UCSD-AML1 (cell line): ENCODE measurements at regions not wholly inside any gene's neighbourhood (a gene's known extent, or its start where the extent isn't known, plus 50 kb on each side); places are given as distances from the start of the nearest gene placed in this dataset.
"Not testable (repeated sequence)": the region's sequence is repeated elsewhere in the genome, so short reads cannot be mapped to it uniquely, and the experiment has no call there.

ENCODE experiments used
- DNase-seq: peaks from one replicate; lab custom pipeline; 2025; ENCODE audit not compliant: unreplicated experiment; lab: John Stamatoyannopoulos, UW

DNA sequence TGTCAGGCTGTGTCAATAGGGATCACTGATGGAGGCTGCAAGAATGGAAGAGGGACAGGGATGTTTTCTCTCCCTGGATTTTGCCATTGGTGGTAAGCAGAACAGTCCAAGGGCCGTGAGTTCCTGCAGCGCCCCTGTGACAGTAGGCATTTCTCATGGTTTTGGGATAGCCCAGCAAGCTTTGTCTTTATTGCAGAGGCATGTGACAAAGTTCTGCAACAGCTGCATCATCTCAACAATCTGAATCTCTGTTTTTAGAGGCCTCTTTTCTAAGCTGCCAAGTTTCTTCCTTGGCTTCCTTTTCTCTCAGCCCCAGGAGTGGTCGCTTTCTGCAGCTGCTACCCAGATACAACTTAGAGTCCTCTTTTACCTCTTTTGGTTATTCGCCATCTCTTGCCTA lies 95.7 kb upstream of the TSHZ3 start:
- DNase-seq = no peak

DNA sequence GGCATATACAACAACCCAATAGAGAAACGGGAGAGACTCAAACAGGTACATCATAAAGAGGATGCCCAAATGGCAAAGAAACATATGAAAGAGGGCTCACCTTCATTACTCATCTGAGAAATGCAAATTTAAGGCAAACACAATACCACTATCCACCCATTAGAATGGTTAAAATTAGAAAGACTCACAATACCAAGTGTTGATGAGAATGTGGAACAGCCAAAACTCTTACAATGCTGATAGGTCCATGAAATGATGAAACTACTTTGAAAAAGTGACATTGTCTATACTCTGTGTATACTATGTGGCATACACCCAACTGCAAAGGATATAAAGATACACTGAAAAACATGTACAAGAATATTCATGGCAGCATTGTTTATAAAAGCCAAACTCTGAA lies 96.2 kb upstream of the TSHZ3 start:
- DNase-seq = no peak

DNA sequence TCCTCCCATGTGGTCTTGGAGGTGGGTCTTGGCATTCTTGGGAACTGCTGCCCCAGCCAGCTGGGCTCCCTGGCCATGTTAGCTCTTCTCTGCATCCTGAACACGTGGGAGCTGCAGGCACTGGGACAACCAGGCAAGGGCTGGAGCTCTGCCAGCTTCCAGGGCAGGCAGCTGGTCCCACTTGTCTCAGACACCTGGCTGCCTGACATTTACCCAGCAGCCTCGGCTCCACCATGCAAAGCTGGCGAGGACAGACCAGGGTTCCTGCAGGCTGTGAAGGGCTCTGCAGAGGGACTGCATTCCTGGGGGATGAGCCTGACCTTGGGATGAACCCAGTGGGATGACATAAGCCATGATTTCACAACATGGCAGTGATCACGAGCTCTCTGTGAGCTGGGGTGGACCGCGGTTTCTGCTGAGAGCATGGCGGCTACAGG lies 99.0 kb upstream of the TSHZ3 start:
- DNase-seq = no peak

DNA sequence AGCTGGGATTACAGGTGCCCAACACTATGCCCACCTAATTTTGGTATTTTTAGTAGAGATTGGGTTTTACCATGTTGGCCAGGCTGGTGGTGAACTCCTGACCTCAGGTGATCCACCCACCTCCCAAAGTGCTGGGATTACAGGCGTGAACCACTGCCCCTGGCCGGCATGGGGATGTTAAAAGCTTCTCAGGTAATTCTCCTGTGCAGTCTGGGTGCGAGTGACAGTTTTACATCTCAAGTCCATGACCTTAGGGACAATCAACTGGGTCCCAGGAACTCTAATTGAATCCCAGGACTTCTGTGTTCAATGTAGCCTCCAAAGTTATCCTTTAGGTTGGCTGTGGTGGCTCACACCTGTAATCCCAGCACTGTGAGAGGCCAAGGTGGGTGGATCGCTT lies 100.1 kb upstream of the TSHZ3 start:
- no peak for DNase-seq

DNA sequence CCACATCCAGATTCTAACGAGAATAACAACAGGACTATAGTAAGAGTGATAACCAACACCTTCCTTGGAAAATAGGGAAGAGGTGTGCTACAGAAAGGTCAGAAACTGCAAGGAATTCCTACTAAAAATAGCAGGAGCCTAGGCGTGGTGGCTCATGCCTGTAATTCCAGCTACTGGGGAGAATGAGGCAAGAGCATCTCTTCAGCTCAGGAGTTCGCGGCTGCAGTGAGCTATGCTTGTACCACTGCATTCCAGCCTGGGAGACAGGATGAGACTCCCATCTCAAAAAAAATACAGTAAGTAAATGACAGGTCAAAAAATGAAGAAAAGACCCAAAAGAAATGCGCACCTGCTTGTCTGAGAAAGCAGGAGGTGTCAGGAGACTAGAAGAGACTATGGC lies 101.5 kb upstream of the TSHZ3 start:
- DNase-seq = no peak

DNA sequence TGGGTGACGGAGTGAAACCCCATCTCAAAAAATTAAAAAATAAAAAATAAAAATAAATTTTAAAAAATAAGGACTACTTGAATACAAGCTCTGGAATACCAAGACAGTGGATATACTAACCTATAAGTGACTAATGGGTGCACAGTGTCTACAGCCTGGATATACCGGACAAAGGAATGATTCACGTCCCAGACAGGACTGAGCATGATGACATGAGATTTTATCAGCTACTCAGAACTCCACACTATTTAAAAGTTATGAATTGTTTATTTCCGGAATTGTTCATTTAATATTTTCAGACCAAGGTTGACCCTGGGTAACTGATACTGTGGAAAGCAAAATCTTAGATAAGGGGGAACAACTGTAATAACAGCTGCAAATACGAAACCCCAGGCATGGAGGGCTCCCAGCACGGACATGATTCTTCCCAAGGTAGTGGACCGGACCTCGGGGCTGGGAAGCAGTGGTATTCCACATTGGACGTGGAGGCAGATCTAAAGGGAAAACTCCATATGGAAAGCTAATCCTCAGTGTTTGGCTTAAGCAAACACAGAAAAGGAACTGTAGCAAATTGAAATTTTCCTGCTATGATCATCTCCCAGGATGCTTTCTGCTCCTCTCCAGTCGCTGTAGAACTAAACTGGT lies 102.6 kb upstream of the TSHZ3 start:
- DNase-seq = no peak

DNA sequence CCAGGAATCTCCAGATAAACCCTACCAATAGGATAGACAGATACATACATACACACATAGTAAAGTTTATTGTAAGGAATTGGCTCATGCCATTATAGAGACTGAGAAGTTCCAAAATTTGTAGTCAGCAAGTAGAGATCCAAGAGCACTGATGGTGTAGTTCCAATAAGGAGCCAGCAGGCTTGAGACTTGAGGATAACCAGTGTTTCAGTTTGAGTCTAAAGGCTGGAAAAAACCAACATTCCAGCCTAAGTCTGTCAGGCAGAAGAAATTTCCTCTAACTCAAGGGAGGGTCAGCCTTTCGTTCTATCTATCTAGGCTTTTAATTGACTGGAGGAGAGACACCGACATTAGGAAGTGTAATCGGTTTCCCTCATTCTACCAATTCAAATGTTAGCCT lies 110.2 kb upstream of the TSHZ3 start:
- no peak for DNase-seq

DNA sequence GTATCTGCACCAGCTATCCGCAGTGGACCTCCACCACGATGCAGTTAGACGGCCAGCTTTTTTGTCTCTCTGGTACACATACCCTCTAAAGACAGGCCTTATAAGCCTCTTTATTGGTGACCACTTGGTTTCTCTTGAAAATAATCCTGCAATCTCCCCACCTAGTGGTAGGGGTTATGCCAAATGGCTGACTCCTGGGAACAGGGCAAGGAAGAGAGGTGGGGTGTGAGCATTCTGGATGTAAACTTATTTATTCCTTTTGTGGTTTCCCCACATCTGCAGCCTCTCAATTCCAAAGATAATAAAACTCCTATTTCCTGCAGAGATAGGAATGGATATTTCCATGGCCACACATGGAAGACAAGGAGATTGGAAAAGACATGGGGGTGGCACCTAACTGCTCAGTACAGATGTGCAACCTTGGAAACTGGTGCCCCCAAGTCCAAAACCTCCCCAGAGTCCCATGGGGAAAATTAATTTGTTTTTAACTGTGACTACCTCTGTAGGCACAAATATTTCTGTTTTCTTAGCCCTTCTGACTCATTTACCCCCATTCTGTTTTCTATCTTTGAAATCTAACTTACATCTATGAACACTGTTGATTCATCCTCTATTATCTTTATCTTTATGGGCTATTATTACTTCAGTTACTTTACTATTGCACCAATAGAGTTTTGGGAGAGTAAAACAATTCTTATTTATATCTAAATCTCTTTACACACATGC lies 112.7 kb upstream of the TSHZ3 start:
- no peak for DNase-seq

DNA sequence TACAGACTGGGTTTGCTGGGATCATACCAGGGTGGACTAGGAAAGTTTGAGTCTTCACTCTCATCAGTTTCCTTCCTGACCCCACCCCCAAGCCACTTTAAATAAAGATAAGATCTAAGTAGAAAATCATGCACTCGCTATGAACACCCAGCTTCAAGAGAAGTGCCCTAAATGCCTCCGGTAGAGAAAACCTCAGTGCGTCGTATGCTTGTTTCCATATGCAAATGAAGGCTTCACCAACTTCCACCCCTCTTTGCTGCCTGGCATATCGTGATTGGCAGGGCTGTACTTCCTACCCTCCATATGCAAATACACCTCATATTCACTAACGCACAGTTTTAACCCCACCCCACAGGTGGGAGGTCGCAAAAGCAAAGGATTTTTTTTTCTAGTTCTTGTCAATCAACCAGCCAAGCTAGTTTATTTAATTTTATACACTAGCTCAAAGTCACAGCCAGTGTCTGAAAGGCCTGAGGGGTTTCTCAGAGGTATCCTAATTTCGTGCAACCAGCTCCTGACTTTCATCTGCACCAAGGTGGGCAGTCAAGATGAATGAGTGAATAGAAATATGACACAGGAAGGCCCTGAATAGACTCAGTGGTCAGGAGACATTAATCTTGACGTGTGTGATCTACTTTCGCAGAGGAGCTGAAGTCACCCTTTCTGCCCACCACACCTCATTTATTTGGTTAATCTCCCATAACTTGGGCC lies 121.1 kb upstream of the TSHZ3 start:
- no peak for DNase-seq

DNA sequence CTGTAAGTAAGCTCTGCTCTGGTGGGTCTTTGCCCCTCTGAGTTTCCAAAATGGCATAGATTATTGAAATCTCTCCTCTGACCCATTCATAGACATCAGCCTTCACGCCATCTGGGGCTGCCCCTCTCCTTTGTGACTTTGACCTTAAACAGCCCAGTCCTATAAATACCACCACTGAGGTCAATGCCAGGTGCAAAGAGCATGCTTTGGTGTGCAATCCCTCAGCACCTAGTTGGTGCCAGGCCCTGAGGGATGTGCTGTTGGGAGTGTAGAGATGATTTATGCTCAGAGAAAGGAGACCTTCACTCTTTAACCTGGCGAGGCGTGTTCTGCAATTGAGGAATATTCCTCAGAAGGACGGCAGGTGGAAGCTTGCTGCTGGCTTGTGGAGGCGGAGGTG lies 121.7 kb upstream of the TSHZ3 start:
- DNase-seq = no peak

DNA sequence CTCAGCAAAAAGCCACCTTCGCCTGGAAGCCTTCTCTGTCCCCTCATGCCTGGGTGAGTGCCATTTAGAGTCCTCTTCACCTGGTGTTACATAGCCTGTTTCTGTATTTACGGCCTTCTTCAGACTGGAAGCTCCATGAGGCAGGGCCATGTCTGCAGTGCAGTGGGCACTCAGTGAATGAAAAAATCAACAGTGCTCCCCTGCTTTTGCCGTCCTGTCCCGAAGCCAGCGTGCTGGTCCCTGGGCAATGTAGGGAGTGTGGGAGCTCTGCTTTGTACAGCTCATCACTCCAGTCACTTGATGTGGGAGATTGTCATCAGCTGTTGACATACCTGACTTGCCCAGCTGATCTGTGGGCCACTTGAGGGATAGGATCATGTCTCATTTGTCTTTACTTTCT lies 129.0 kb upstream of the TSHZ3 start:
- no peak for DNase-seq

DNA sequence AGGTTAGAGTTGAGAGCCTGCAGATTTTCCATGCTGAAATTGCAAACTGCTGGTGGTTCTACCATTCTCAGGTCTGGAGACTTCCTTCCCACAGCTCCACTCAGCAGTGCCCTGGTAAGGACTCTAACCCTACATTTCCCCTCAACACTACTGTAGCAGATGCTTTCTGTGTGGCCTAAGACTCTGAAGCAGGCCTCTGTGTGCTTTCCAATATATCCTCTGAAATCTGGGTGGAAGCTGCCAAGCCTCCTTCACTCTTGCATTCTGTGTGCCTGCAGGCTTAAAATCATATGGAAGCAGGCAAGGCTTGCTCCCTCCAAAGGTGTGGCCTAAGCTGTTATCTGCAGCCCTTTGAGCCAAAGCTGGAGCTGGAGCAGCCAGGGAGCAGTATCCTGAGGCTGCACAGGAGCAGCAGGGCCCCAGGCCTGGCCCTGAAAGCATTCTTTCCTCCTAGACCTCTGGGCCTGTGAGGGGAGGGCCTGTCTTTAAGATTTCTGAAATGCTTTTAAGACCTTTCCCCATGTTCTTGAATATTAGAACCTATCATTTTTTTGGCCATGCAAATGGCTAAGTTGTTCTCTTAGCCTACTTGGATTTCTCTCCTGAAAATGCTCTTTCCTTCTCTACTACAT lies 134.1 kb upstream of the TSHZ3 start:
- no peak for DNase-seq

DNA sequence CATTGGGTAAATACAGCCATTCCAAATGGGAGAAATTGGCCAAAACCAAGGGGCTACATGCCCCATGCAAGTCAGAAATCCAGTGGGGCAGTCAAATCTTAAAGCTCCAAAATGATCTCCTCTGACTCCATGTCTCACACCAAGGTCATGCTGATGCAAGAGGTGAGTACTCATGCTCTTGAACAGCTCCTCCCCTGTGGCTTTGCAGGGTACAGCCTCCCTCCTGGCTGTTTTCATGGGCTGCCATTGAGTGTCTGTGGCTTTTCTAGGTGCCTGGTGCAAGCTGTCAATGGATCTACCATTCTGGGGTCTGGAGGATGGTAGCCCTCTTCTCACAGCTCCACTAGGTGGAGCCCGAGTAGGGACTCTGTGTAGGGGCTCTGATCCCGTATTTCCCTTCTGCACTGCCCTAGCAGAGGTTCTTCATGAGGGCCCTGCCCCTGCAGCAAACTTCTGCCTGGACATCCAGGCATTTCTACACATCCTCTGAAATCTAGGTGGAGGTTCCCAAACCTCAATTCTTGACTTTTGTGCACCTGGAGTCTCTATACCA lies 135.7 kb upstream of the TSHZ3 start:
- DNase-seq = not testable (repeated sequence)

DNA sequence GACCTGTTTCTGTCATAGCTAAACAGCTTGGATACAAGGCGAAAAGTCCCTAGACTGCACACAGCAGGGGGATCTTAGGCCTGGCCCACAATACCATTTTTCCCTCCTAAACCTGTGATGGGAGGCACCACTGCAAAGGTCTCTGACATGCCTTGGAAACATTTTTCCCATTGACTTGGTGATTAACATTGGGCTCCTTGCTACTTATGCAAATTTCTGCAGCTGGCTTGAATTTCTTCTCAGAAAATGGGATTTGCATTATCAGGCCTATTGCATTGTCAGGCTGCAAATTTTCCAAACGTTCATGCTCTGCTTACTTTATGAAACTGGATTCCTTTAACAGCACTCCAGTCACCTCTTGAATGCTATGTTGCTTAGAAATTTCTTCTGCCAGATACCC lies 136.2 kb upstream of the TSHZ3 start:
- no peak for DNase-seq

DNA sequence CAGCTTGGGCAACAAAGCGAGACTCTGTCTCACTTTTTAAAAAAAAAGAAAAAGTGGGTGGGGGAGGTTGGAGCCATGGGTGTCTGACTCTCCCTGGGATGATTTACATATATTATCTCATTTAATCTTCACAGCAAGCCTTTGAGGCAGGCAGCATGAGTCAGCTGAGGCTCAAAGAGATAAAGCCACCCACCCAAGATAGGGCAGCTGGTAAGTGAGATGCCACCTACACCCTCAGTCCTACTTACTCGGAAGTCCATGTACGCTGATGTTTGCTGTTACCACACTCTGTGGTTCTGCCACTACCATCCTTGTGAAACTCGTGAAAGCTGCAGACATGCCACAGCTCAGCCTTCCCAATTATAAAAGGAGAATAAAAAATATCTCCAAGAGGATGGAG lies 142.0 kb upstream of the TSHZ3 start:
- no peak for DNase-seq

DNA sequence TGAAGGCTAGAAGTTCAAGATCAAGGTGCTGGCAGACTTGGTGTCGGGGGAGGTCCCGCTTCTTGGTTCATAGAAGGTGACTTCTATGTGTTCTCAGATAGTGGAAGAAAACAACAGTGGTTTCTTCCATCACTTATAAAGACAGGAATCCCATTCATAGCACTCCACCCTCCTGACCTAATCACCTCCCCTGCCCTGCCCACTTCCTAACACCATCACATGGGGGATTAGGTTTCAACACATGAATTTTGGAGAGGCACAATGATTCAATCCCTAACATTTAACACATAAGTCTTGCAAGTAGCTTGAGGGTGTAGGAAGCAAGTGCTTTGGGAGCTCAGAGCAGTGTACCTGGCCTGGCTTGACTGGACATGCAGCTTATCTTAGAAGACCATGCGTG lies 142.8 kb upstream of the TSHZ3 start:
- no peak for DNase-seq

DNA sequence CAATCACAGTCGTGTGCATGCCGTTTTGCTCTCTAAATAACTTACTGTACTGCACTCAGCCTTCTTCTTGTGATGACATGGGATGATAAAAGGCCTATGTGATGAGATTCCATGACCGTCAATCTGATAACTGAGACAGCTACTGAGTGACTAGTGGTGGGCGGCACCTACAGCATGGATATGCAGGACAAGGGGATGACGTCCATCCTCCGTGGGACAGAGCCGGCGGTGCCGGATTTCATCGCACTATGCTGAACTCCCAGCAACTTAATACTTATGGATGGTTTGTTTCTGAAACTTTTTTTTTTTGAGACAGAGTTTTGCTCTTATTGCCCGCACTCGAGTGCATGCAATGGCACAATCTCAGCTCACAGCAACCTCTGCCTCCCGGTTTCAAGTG lies 146.8 kb upstream of the TSHZ3 start:
- DNase-seq = no peak

DNA sequence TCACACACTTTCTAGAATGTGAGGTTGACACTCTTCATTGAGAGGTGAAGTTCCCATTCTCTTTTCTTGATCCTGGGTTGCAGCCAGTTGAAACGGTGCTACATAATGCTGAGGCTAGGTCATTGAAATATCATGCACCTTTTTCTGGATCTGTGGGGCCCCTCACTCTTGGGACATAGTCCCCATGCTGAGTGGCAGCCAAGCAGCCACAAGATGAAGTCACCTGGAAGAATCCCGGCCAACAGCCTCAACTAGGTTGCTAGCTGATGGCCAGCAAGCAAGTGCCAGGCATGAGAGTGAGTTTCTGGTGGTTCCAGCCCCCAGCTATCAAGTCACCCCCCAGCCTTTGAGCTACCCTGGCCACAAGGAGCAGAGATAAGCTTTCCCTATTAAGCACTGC lies 148.5 kb upstream of the TSHZ3 start:
- DNase-seq = no peak

DNA sequence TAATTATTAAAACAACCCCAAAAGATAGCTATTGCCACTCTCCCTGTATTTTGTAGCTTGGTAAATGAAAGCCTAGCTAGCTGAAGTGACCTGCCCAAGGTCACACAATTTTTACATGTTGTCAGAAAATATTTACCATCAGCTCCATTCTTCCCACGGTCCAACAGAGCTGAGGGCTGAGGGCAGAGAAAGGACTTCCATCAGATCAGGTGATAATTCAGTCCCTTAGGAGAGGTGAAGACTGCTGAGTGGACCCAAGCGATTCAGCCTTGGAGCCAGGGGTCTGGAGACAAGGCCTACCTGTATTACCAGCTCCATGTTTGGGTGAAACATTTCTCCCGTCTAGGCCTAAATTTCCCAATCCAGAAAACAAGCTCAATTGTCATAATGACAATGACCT lies 149.5 kb upstream of the TSHZ3 start:
- DNase-seq = no peak

DNA sequence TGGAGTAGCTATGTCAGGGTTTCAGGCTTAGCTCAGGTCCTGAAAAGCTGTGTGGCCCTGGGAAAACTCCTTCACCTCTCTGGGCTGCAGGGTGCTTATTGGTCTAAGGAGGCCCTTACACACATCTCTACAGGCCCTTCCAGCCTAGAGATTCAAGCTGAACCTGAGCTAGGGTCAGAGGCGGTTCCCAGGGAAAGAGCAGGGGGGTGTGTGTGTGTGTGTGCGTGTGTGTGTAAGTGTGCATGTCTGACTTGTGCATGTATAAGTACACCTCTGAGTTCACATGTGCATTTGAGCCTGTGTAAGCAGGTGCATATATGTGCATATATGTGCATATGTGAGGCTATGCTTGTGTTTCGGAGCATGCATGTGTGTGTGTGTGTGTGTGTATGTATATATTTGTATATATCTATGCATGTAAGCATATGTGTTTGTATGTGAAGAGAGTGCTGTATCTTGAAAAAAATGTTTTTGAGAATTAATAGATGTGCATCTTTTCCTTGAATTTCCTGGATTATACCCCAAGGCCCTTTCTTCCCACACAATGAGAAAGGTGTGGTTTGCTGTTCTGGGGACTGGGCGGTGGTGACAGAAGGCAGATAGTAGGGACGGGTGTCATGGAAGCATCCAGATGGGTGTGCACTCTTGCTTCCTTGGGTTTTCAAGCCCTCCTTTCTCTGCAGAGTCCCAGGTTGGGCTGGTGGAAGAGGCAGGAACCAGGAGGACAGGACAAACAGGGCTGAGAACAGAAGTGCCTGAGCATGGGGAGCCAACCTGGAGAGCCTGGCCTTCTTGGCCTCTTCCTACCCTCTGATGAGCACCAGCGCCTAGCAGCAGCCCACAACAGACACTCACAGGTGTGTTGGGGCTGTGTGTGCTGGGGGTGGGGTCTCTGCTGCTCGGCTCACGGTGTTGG lies 150.3 kb upstream of the TSHZ3 start:
- DNase-seq = no peak
